NAMALWA (cell line): ENCODE measurements at regions not wholly inside any gene's neighbourhood (a gene's known extent, or its start where the extent isn't known, plus 50 kb on each side); places are given as distances from the start of the nearest gene placed in this dataset.
A peak's percentile ranks its signal among the peaks of the same experiment; 100 is the strongest.

Experiments used
- DNase-seq: peaks from one replicate; pipeline ENCODE4 v3.0.0-alpha.2; 2015; ENCODE audit warnings: low spot score

- DNase-seq: no peak
These were observed 437.3 kb upstream of the MPDZ start for GRCh38 chr9:13716601-13717321.

DNA sequence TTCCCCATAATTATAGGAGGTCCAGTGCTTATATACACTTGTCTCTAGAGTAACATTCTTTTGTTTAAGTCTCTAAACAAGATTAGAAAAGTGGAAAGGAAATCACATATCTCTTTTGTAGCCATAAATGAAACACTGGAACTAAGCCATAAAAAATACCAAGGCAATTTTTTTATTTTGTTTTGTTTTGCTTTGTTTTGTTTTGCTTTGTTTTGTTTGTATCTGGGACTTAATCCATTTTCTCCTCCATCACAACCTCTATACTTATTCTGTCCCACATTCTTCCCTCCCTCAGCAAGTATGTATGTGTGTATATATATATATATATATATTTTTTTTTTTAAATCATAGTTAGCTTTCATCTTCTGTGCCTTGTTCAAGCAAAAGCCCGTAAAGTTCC, 436.6 kb upstream of the MPDZ start:
- DNase-seq: no peak

GRCh38 chr9:13715430-13715829, 435.9 kb upstream of the MPDZ start:
- DNase-seq: no peak

DNA sequence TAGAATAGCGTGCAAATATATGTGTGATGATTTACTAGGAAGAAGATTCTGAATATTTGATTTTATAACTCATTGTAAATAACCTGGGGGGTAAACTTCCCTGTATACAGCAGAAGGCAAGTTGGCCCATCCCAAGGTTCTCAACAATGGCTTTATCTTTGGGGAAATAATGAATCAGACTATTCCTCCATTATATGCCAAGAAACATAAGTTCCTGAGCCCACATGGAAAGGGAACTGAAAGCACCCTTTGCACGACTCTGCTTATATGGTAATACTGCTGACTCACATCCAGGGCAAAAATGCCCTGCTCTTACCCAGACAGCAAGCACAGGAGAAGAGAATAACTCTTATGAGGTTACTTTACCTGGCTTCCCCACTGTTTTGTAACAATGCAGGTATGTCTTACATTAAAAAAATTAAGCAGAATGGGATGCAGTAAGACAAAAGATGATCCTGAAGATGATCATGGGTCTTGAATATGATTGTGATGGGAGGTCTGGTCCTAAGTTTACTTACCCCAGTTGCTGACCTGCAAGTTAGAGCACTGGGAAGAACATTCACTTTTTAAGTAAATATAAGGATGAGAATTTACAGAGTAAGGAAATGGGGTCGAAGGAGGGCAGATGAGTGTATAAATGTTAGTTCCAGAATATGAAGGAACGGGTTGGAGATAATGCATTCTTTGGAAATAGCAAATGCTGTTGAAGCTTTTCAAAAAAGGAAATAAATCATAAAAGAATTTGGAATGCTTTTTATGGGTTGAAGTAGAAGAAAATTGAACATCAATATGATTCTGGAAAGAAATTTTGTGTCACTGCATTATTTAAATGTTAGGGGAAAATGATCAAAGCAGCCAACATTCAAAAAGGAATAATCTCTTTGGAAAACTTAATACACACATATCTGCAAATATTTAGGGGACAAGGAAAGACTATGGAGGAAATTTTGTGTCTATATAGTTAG, 428.4 kb upstream of the MPDZ start:
- DNase-seq: no peak

- no peak for DNase-seq
These were observed 426.4 kb upstream of the MPDZ start for GRCh38 chr9:13705918-13706317.

DNA sequence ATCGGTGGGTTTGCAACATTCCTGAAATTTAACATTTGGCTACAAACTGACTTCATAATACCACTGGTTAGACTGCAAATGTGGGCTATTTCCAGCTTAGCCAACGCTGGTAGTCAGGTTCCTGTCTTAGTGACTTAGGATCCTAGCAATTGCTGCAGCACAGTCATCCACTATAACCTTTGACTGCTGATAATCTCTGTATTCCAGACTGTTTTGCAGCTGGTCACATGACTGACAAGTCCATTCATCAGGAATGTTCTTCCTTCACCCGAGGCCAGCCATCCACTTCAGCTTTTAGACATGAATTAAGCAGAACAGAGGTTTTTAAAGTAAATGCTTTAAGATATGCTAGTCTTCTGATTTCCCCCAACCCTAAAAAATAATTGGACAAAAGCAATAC, 425.9 kb upstream of the MPDZ start:
- no peak for DNase-seq

- no peak for DNase-seq
These were observed 411.1 kb upstream of the MPDZ start for GRCh38 chr9:13690595-13690994.

- no peak for DNase-seq
These were observed 410.4 kb upstream of the MPDZ start for GRCh38 chr9:13689925-13690324.

- no peak for DNase-seq
These were observed 409.6 kb upstream of the MPDZ start for GRCh38 chr9:13688990-13689600.

DNA sequence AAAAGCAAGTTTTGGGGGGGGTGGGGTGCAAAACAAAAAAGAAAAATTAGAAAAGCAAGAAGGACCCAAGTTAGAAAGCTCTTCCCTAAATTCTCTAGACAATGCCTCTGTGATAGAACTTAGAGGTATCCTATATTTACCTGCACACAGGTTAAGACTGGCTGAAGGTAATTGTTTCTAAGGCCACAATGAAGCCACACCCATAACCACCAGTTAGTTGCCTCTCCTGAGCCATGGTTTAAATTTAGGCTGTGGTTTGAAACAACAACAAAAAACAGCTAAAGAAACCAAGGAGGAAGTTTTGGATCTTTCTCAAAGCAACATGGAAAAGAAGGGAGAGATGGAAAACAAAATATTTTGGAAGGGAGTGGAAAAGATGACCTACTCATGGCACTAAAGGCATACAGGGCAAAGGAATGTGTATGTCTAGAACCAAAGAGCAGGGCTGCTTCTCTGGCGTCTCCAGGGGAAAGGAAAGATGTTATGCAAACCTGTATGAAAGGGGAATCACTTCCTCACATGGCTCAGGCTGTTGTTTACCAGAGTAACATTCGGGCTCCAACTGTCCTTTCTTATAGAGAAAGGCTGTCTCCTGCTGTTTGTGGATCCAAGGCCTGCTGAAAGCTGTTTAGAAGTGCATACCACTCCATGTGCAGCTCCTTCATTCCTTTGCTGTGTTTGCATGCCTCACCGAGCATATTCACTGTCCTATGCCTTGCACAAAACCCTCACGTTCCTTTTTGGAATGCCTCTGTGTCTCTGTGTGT, 408.9 kb upstream of the MPDZ start:
- DNase-seq: no peak

- DNase-seq: no peak
These were observed 405.2 kb upstream of the MPDZ start for GRCh38 chr9:13684656-13685055.

DNA sequence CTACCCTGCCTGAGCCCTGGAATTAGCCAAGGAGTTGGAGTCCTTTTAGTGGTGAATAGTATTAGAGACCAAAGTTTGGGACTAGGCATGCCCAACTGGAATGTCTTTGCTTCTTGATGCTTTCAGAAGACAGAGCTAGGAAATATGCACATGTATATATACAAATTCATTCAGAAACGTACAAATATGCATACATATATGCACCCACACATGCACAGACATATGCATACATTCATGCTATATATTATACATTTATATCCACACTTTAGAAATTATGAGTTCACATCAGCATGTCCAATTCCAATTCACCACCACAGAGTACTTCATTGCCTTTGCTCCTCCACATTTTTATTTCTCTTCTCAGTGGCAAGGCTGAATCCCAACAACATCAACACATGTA, 398.3 kb upstream of the MPDZ start:
- no peak for DNase-seq

DNA sequence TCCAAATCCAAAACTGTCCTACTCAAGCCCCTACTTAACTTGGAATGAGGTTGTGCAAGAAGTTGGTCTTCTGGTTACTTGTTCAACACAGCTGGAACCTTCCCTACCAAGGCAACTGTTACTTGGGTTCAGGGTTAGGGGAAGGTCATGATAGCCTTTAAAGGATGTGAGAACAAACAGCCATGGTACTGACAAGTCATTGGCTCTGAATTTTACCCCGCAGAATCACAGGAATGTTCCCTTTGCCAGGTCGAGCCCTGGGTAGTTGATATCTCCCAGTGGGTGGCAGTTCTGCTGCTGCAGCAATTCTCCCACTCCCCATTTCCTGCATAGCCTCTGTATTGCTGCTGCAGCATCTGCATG, 396.1 kb upstream of the MPDZ start:
- no peak for DNase-seq

- DNase-seq: no peak
These were observed 395.6 kb upstream of the MPDZ start for GRCh38 chr9:13674926-13675637.

DNA sequence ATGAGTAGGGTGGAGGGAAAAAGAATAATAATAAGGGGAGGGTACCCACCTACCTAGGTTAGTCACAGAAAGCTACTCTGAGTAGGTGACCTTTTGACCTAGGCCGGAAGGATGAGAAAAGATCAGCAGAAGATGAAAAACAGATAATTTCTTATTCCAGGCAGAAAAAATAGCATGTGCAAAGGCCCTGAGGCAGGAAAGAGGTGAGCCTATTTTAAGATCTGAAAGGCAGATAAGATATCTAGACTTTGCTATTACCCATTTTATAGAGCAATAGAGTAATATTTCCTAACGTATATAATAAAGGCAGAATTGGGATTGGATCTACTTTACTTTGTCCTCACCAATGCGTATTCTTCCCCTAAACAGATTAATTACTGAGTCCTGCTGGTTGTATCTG, 393.9 kb upstream of the MPDZ start:
- no peak for DNase-seq

DNA sequence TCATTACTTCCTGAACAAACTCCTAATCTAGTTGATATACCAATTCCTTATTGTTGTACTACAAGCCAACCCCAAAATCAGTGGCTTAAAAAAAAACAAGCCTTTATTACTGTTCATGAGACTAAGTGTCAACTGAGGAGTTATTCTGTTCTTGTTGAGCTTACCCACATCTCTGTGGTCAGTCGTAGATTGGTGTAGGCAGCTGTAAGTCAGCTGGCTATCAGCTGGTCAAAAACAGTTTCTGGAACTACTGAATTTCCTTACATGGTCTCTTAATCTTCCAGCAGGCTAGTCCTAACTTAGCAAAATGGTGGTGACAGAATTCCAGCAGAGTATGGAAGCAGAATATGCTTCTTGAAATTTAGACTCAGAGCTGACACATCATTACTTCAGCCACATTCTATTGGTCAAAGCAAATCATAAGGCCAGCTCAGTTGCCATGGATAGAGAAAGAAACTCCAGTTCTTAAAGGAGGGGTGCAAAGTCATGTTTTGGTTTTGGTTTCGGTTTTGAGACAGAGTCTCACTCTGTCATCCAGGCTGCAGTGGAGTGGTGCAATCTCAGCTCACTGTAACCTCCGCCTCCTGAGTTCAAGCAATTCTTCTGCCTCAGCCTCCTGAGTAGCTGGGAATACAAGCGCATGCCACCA, 386.1 kb upstream of the MPDZ start:
- DNase-seq: peak; percentile 4

GRCh38 chr9:13661014-13661413, 381.5 kb upstream of the MPDZ start:
- peak; percentile 2 for DNase-seq

DNA sequence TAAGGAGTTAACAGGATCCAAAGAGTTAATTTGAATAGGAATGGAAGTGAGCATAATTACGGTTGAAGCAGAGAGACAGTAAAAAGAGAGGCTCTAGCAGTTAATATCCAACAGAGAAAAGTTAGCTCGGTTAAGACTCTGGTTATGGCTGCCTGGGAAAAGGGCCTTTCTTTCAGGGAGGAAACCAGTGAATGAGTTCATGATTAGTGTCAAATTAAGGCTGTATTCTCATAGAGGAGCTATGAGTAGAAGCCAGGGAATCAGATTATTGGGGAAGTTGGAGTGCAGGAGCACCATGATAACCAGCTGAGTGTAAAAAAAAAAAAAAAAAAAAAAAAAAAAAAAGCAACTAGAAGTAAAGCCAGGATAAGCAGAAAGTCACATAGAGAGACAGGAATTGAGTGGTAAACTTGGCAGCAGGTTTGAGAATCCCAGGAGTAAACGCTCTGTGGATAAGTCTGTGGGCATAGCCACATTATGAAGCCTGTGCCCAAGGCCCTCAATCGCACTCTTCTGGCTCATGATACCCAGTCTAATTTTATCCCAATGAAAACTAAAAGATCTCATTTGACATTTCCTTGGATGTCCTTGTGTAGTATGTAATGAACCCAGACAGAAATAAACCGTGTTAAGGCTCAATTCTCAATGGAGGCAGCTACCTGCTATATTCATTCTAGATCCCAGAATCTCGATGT, 372.6 kb upstream of the MPDZ start:
- no peak for DNase-seq

DNA sequence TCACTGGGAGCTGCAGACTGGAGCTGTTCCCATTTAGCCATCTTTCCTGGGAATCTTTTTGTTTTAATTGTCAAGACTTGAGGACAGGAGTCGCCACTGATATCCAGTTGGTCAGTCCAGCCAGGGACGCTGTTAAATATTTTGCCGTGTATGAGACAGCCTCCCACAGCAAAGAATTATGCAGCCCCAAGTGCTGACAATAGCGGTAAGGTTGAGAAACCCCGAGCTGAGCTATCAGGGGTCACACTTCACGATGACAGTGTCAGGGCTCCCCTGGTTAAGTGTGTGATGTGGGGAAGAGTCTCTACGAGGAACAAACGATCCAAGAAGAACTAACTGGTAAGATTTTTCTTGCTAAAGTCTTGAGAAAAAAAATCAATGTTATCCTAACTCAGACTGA, 372.0 kb upstream of the MPDZ start:
- no peak for DNase-seq

DNA sequence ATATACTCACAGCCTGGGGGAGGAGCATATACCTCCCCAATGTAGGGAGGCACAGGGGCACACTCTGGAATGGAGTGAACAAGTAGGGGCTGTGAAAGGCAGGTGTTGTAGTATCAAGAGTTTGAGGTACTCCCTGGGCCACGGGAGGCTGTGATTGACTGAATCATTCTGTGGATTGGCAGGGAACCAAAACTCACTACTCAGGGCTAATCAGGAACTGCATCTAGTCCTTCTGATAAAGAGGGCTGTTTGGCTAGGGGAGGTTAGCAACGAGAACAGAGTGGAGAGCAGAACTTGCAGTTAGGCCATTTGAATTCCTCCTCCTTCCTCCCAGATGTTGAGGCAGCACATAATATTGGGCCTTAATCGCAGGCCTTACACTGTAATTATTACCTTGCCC, 369.2 kb upstream of the MPDZ start:
- peak; percentile 2 for DNase-seq
